Activated T-cell treated with anti-CD3 and anti-CD28 coated beads, Interleukin-2, amount 50 U/mL, for 1 hour (primary cell): ENCODE measurements at regions not wholly inside any gene's neighbourhood (a gene's known extent, or its start where the extent isn't known, plus 50 kb on each side); places are given as distances from the start of the nearest gene placed in this dataset.
A peak's percentile ranks its signal among the peaks of the same experiment; 100 is the strongest.

Source experiments
- DNase-seq: peaks from one replicate; pipeline ENCODE4 v3.0.0-alpha.2; 2020

DNA sequence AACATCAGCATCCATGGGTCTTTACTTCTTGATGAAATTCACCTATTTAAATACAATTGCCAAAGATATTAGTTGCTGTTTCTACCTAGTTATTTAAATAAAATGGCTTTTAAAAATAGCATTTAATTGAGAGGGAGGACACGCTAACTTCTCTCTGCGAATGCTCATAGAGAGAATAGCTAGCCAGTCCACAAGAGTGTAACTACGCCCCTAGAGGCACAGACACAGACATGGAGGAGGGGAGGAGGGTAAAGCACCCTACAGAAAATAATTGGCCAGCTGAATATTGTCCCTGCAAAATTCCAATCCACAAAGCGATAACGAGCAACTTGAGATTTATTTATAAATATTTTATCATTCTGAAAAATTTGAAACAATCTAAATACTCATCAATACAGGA, 97.0 kb upstream of the PAPOLG start:
- no peak for DNase-seq

DNA sequence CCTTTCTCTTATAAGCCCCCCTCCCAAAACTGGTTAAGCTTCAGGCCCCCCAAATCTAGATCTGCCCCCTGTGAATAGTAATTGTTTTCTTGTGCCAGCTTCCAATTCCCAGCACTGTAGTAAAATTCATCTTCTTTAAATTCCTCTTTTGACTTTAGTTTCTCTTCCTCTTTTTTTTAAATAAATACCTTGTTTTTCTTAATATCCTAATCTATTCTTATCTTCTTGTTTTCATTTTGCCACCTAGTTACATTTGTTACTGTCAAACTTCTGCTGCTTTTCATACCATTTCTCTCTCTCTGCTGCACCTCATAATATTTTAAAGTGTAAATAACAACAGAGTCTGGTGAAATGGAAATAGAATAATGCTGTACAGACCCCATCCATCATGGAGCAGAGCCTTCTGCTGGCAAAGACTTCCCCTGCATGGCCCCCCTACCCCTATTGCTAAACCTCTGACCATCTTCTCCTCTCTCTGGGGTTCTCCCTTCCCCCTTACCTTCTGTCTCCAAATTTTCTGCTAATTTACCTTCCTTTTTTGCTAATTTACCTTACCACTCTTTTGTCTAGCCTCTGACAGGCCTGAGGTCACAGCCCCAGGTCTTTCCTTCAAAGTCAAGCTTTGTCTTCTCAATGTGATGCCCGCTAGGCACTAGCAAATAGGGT, 94.9 kb upstream of the PAPOLG start:
- DNase-seq: no peak

DNA sequence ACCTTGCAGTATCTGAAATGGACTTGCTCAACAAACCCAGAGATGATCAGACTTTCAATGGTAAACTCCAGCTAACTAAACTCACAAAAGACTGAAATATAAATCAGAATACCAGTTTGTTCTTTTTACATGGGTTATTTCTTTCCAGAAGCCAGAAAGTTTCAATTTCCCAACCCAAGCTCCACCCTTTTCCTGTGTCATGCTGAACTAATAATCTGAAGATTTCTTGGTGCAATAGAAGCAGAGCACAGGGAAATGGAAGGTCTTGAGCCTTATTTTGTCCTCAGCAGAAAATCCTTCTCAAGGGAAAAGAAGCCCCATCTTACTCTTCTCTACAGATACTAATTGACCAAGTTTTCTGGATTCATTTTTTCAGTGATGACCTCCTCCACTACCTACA, 93.3 kb upstream of the PAPOLG start:
- no peak for DNase-seq

DNA sequence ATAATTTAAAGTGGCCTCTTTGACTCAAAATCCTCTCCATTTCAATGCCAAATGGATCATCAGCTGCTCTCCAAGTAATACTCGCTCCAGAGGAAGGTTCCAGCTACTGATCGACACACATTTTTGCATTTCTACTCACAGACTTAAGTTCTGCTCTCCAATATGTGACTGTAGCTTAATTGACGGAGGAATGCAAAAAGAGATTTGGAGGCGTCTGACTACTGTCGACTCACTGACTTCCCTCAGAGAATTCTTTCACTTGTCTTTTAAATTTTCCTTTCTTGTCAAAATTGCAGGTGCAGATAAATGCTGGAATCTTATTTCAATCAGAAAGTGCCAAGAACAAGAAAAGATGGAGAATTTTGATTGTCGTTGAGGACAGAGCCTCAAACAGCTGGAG, 84.1 kb upstream of the PAPOLG start:
- DNase-seq: no peak

DNA sequence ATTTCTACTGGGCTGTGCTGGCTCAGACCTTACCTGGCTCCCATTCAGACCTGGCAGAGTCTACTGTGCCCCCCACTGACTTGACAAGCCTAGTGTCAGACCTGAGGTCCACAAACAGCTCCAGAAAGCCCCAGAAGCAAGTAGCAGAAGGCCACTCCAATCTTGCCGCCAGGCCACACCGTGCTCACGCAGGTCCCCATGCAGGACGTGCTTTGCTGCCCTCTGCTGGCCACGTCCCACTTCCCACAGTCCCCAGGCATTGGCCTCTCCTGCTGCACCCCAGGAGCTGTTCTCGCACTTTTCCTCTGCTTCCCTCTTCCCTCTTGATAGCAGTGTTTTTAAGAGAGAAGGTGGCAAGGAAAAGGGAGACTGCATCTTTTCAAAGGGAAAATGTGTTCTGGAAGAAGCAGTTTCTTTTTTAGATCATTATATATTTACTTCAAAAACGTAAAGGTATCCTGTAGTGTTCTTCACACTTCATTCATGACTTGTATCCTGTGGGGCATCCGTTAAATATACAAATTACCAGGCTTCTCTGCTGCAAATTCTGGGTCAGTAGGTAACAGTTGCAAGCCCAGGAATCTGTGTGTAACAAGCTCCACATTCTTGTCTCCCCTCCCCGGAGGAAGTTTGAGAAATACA, 81.4 kb upstream of the PAPOLG start:
- DNase-seq: peak; percentile 77

DNA sequence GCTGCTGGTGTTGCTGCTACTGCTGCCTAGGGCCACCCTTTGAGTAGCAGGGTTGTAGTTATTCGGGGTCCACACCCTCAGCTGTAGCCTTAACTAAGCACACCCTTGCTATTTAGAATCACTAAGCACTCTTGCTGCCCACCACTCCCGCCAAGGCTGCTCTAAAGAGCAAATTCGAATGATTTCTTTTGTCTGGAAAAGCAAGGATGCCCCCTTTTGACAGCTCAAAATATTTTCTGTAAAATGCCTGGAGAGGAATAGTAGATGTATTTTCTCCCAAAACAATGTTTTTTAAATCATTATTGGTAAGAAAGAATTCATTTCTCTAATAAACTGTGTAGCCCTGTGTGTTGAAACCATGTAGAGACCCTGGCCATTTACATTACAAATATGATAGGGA, 80.8 kb upstream of the PAPOLG start:
- DNase-seq: no peak

DNA sequence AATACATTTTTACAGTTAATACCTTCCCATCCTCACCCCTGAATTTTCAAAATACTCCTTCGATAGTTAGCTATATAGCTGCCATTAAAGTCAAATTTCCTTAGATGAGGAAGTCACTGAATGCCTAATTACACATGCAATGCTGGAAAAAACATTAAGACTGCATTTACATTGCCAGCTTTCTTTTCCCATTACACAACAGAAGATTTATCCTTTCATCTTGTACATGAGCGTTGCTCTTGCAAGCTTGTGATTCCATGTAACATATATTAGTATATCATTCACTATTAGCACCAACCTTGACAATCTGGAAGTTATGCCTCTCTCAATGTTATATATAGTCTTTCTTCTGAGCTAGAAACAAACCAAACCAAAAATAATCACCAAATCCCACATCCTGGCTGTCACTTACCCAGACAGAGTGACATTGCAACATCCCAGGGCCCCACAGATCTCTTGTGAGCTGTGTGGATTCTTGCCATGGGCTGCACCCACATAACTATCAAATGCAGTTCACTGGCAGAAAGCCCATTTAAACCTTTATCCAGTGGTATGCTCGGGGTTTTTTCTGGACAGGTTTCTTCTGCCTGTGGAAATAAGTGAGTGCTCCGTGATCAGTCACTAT, 79.2 kb upstream of the PAPOLG start:
- DNase-seq: no peak

DNA sequence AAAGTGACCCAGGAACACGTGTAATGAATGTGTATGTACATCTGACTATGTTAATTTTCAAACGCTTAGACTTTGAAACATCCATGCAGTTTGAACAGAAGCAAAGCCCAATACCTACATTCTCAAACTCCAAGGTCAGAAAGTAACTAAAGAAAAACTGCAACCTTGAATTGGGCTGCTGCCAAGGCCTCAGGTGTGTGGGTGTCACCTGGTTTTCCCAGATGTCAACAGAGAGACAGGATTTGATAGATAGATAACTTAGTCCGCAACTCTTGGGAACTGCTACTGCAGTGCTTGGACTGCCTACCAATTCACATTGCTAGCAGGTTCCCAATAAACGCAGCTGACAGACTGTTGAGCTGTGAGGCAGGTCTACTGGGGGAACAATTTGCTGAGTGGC, 78.7 kb upstream of the PAPOLG start:
- DNase-seq: no peak

DNA sequence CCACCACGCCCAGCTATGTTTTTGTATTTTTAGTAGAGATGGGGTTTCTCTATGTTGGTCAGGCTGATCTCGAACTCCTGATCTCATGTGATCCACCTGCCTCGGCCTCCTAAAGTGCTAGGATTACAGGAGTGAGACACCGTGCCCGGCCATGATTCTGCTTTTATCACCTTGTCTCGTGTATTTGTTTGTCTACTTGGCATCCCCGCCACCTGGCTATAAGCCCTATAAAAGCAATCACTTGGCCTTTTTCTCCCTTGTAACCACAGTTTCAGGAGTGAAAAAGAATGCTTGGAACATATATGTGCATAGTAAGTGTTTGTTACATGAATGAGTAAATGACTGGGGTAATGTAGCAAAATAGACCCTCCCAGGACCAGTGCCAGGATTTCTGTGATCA, 77.5 kb upstream of the PAPOLG start:
- no peak for DNase-seq

DNA sequence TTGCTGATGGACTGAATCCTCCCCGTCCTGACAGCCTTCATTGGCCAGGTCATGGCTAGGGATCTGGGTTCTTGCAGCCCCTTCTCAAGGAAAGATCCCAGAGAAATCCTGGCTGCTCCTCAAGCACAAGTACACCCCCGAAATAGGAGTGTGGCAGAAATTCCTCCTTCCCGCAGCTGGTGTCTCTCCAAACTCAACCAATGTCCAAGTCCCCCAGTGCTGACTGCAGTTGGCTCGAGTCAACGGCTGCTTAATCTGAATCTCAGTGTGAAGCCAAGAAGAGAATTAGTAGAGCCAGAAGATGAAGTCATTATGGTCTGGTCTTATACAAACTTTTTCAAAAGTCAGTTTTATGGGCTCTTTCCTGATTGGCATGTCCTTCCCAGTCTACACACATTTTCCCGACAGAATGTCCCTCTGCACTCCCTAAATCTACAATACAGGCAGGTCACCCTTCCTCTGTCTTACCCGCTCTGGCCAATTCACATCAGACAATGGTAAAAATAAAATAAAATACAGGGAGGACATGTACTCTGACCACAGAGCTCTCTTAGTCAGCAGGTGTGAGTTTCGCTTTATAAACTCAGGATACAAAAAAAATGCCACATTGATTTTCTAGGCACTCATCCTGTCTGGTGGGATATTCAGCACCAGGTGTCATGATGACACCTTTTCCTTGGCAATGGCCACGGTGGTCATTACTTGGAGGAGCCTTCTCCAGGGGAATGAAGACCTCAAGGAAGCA, 76.9 kb upstream of the PAPOLG start:
- DNase-seq: no peak

DNA sequence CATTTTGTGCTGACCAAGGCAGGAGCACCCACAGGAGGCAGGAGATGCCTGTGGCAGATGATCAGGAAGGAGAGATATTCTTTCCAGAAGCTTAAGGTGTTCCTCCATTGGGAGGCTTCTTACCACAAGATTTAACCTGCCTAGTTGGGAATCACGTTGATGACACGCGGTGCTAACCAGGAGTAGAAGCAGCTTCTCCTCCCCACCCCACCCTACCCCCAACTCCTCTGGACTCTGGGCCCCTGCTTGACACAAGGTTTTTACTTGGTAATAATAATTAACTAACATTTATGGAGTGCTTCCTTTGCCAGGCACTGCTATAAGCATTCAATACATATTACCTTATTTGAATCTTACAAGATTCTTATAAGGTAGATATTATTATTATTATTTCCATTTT, 62.5 kb upstream of the PAPOLG start:
- no peak for DNase-seq

DNA sequence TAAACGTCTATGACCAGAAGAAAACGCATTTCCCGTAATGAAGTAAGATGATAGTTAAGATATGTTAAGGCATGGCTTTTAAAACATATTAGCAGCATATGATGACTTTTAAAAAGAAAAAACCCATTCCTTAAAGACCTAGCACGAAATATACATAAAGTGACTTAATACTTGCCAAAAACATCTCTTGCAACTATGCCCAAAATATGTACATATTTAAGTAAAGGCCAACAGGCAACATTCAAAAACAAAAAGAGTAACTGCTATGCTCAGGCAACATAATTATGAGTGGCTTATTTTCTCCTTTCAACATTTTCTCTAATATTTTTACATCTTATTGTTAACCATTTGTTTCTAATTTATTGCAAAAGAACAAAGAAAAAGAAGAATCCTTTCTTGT, 60.3 kb upstream of the PAPOLG start:
- no peak for DNase-seq

DNA sequence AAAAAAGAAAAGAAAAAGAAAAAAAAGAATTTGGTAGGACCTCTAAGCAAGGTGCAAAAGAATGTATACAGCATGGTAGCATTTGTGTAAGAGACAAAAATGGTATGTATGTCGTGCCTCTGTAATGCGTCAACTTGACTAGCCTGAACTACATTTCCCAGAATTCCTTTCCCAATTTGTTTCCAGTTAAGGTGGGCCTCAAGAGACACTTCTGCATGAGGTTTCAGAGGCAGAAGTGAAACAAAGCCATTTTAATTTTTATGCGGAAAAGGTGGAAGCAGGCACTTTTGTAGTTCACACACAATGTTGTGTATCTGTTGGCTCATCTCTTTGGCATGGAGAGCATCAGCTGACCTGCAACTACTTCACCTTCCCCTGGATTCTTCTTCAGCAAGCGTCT, 56.5 kb upstream of the PAPOLG start:
- DNase-seq: no peak

DNA sequence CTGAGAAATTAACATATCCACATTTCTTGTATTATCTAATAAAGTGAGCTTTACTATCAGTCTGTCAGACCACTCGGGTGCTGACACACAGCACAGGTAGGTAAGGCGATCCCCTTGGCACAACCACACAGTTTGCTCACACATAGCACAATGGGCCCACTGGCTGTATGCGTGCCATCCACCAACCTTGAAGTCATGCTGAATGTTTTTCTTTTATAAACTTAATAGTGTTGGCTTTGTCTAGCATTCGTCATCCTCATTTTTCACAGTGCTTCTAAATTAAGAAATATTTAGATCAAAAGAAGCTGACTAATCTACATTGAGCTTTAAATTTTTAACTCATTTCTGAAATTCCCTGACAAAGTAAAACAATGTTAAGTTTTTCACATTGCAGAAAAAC, 50.0 kb upstream of the PAPOLG start:
- DNase-seq: no peak
